ENCODE measurements at regions not wholly inside any gene's neighbourhood (a gene's known extent, or its start where the extent isn't known, plus 50 kb on each side); places are given as distances from the start of the nearest gene placed in this dataset.
"Not testable (repeated sequence)": the region's sequence is repeated elsewhere in the genome, so short reads cannot be mapped to it uniquely, and the experiment has no call there.

DNA sequence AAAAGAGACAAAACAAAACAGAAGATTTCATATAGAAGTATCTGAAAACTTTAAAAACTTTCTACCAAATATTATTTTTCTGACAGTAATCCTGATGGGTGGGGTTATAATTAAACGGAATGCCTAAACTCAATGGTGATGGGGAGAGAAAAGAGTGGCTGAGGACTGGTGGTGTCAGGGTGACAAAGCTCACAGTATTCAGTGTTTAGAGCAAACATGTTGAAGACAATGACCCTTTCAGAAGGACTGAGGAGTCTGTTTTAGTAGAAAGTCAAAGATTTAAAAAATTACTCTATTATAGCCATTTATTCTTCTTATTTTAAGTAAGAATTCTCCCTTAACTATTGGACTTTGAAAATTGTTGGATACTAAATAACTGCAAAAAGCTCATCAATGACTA lies 1144.0 kb downstream of the TAF11L14 start:
- Histone ChIP-seq H3K27ac (ENCODE audit: low read depth in 2 of 2, low read length in 2 of 2) (no peak overlapping the region), H3K4me1 (ENCODE audit: control insufficient read depth in 2 of 2, insufficient read depth in 2 of 2, low read length in 2 of 2) (no peaks in the 10 kb centered on the region), H3K9ac (ENCODE audit: low read depth in 1 of 2, low read length in 2 of 2) (no peak overlapping the region), H3K9me3 (ENCODE audit: control insufficient read depth in 2 of 2, low read length in 2 of 2) (no peaks in the 10 kb centered on the region), H3K4me3 (ENCODE audit: low read length in 2 of 2) (no peak overlapping the region), H3K36me3 (ENCODE audit: control insufficient read depth in 2 of 2, insufficient read depth in 2 of 2, low read length in 2 of 2) (no peaks in the 10 kb centered on the region), H3K27me3 (ENCODE audit: control insufficient read depth in 2 of 2, insufficient read depth in 2 of 2, low read length in 2 of 2) (no peaks in the 10 kb centered on the region)

DNA sequence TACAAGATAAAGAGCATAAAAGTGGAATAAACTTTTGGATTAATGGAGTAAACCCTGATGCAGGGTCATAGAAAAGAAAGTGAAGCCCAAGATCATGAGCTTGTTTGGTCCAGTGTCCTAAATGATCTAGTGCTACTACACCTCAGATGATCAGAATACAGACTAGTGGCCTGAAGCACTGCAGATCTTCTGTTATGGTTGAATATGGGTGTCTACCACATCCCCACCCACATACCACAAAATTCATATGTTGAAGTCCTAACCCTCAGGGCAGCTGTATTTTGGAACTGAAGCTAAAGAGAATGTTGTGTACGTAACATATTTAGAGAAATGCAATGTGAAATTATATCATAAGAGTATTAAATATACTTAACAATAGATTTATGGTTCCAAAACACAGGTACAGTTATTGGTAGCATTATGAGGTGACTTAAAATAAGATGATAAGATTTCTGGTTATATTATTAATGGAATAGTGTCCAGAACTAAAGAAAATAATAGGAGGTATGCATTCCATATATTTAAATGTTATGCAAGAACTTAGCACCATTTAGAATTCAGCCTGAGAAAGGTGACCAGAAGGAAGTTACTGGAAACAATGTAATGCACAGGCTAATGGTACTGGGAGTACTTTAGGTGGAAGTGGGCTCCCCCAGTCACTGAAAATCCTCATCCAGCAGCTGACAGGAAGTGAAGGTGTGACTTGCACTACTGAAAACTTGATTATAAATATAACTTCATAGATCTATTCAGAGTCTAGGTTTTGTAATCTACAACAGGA lies 1155.1 kb downstream of the TAF11L14 start:
- Histone ChIP-seq H3K27ac (ENCODE audit: low read depth in 2 of 2, low read length in 2 of 2) (no peak overlapping the region), H3K4me1 (ENCODE audit: control insufficient read depth in 2 of 2, insufficient read depth in 2 of 2, low read length in 2 of 2) (no peaks in the 10 kb centered on the region), H3K27me3 (ENCODE audit: control insufficient read depth in 2 of 2, insufficient read depth in 2 of 2, low read length in 2 of 2) (no peaks in the 10 kb centered on the region), H3K36me3 (ENCODE audit: control insufficient read depth in 2 of 2, insufficient read depth in 2 of 2, low read length in 2 of 2) (no peaks in the 10 kb centered on the region), H3K9me3 (ENCODE audit: control insufficient read depth in 2 of 2, low read length in 2 of 2) (no peaks in the 10 kb centered on the region), H3K9ac (ENCODE audit: low read depth in 1 of 2, low read length in 2 of 2) (no peak overlapping the region), H3K4me3 (ENCODE audit: low read length in 2 of 2) (no peak overlapping the region)

DNA sequence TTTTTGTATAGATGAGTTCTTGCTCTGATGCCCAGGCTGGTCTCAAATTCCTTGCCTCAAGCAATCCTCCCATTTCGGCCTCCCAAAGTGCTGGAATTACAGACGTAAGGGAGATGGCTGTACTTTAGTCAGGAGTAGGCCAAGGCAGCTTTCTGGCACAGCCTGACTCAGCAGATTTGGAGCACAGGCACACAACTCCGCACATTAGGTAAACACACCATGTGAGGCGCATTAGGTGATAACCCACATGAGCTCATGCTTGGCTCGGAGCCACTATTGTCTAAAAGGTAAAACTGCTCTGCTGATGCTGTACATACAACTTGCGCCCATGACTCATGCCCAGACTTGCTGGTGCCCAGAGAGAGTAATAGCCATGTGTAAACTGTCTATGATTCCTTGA lies 1157.9 kb downstream of the TAF11L14 start:
- H3K4me3 ChIP-seq (ENCODE audit: low read length in 2 of 2), result no peak overlapping the region
- no peaks in the 10 kb centered on the region for H3K4me1 ChIP-seq (ENCODE audit: control insufficient read depth in 2 of 2, insufficient read depth in 2 of 2, low read length in 2 of 2)
- H3K27ac ChIP-seq (ENCODE audit: low read depth in 2 of 2, low read length in 2 of 2), result no peak overlapping the region
- no peak overlapping the region for H3K9ac ChIP-seq (ENCODE audit: low read depth in 1 of 2, low read length in 2 of 2)
- no peaks in the 10 kb centered on the region for H3K36me3 ChIP-seq (ENCODE audit: control insufficient read depth in 2 of 2, insufficient read depth in 2 of 2, low read length in 2 of 2)
- H3K9me3 ChIP-seq (ENCODE audit: control insufficient read depth in 2 of 2, low read length in 2 of 2), result no peaks in the 10 kb centered on the region
- no peaks in the 10 kb centered on the region for H3K27me3 ChIP-seq (ENCODE audit: control insufficient read depth in 2 of 2, insufficient read depth in 2 of 2, low read length in 2 of 2)

DNA sequence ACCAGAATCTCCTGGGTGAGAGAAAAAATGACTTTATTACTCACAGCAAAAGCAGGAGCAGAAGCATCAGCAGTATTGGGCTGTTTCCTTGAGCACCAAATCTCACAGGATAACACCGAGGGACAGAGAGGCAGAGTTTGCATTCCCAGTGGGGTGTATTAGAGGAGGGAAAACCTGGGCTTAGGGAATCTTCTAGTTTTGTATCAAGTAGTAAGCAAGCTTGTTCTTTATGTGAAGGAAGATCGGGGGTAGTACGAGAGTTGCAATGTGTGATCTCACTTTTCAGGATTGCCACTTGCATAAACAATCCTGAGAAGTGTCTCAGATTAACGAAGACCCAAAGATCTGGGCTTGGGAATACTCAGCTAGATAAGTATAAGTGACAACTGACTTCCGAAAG lies 1163.0 kb downstream of the TAF11L14 start:
- Histone ChIP-seq H3K4me1 (ENCODE audit: control insufficient read depth in 2 of 2, insufficient read depth in 2 of 2, low read length in 2 of 2) (no peaks in the 10 kb centered on the region), H3K4me3 (ENCODE audit: low read length in 2 of 2) (no peak overlapping the region), H3K27ac (ENCODE audit: low read depth in 2 of 2, low read length in 2 of 2) (no peak overlapping the region), H3K36me3 (ENCODE audit: control insufficient read depth in 2 of 2, insufficient read depth in 2 of 2, low read length in 2 of 2) (no peaks in the 10 kb centered on the region), H3K27me3 (ENCODE audit: control insufficient read depth in 2 of 2, insufficient read depth in 2 of 2, low read length in 2 of 2) (no peaks in the 10 kb centered on the region), H3K9me3 (ENCODE audit: control insufficient read depth in 2 of 2, low read length in 2 of 2) (no peaks in the 10 kb centered on the region), H3K9ac (ENCODE audit: low read depth in 1 of 2, low read length in 2 of 2) (no peak overlapping the region)

DNA sequence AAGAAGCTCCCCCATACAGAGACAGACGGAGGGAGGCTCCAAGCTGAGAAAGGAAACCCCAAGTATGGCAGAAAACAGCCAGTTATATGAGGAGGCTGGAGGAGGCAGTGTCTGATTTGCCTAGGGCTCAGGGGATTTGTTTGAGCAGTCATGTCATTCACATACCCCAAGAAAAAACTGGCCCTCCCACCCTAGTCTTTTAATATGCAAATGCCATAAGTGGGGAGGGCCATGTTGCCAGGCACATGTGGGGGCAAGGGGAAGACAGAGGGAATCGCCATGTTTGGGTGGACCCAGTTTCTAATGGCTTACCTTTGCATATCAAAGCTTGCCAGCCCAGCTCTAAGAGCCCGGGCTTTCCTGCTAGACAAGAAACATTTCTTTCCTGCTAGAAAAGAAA lies 1163.8 kb downstream of the TAF11L14 start:
- H3K36me3 ChIP-seq (ENCODE audit: control insufficient read depth in 2 of 2, insufficient read depth in 2 of 2, low read length in 2 of 2), result no peaks in the 10 kb centered on the region
- H3K4me1 ChIP-seq (ENCODE audit: control insufficient read depth in 2 of 2, insufficient read depth in 2 of 2, low read length in 2 of 2), result no peaks in the 10 kb centered on the region
- no peak overlapping the region for H3K4me3 ChIP-seq (ENCODE audit: low read length in 2 of 2)
- no peak overlapping the region for H3K9ac ChIP-seq (ENCODE audit: low read depth in 1 of 2, low read length in 2 of 2)
- no peak overlapping the region for H3K27ac ChIP-seq (ENCODE audit: low read depth in 2 of 2, low read length in 2 of 2)
- no peaks in the 10 kb centered on the region for H3K27me3 ChIP-seq (ENCODE audit: control insufficient read depth in 2 of 2, insufficient read depth in 2 of 2, low read length in 2 of 2)
- H3K9me3 ChIP-seq (ENCODE audit: control insufficient read depth in 2 of 2, low read length in 2 of 2), result no peaks in the 10 kb centered on the region

DNA sequence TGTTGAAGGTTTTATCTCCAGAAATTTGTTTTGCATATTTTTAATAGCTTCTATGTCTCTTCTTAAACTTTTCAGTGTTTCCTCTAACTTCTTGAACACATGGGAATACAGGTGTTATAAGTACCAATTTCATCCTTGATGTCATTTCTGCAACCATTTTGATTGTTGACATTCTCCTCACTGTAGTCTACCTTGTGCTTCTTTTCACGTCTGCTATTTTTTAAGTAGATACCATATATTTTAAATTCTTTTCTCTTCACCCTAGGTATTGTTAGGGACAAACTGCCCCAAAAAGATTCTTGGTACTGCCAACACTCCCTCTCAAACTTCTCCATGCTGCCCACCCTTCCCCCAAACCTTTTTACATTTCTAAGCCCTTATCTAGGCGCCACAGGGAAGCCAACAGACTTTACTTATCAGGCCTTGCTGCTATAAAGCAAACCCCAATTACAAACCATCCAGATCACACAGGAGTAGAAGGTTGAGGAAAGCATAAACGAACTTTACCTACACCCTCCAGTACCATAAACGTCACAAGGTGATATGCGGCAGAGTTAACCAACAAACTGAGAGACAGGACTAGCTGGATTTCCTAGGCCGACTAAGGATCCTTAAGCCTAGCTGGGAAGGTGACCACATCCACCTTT lies 1165.3 kb downstream of the TAF11L14 start:
- H3K9ac ChIP-seq (ENCODE audit: low read depth in 1 of 2, low read length in 2 of 2), result no peak overlapping the region
- no peaks in the 10 kb centered on the region for H3K27me3 ChIP-seq (ENCODE audit: control insufficient read depth in 2 of 2, insufficient read depth in 2 of 2, low read length in 2 of 2)
- no peak overlapping the region for H3K27ac ChIP-seq (ENCODE audit: low read depth in 2 of 2, low read length in 2 of 2)
- H3K36me3 ChIP-seq (ENCODE audit: control insufficient read depth in 2 of 2, insufficient read depth in 2 of 2, low read length in 2 of 2), result no peaks in the 10 kb centered on the region
- no peaks in the 10 kb centered on the region for H3K4me1 ChIP-seq (ENCODE audit: control insufficient read depth in 2 of 2, insufficient read depth in 2 of 2, low read length in 2 of 2)
- no peak overlapping the region for H3K4me3 ChIP-seq (ENCODE audit: low read length in 2 of 2)
- H3K9me3 ChIP-seq (ENCODE audit: control insufficient read depth in 2 of 2, low read length in 2 of 2), result no peaks in the 10 kb centered on the region

DNA sequence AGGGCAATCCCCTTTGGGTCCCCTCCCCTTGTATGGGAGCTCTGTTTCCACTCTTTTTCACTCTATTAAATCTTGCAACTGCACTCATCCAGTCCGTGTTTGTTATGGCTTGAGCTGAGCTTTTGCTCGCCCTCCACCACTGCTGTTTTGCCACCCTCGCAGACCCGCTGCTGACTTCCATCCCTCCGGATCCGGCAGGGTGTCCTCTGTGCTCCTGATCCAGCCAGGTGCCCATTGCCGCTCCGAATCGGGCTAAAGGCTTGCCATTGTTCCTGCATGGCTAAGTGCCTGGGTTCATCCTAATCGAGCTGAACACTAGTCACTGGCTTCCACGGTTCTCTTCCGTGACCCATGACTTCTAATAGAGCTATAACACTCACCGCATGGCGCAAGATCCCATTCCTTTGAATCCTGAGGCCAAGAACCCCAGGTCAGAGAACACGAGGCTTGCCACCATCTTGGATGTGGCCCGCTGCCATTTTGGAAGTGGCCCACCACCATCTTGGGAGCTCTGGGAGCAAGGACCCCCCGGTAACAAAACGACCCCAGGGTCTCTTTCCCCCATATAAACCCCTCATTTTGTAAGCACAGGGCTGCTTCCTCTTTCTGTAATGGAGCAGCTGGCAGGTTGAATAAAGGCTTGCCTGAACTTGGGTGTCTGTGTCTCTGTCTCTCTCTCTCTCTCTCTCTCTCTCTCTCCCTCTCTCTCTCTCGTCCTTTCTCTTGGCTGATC lies 1166.2 kb downstream of the TAF11L14 start:
- no peak overlapping the region for H3K27ac ChIP-seq (ENCODE audit: low read depth in 2 of 2, low read length in 2 of 2)
- no peaks in the 10 kb centered on the region for H3K36me3 ChIP-seq (ENCODE audit: control insufficient read depth in 2 of 2, insufficient read depth in 2 of 2, low read length in 2 of 2)
- no peak overlapping the region for H3K4me3 ChIP-seq (ENCODE audit: low read length in 2 of 2)
- H3K27me3 ChIP-seq (ENCODE audit: control insufficient read depth in 2 of 2, insufficient read depth in 2 of 2, low read length in 2 of 2), result no peaks in the 10 kb centered on the region
- H3K9me3 ChIP-seq (ENCODE audit: control insufficient read depth in 2 of 2, low read length in 2 of 2), result no peaks in the 10 kb centered on the region
- no peaks in the 10 kb centered on the region for H3K4me1 ChIP-seq (ENCODE audit: control insufficient read depth in 2 of 2, insufficient read depth in 2 of 2, low read length in 2 of 2)
- H3K9ac ChIP-seq (ENCODE audit: low read depth in 1 of 2, low read length in 2 of 2), result no peak overlapping the region

DNA sequence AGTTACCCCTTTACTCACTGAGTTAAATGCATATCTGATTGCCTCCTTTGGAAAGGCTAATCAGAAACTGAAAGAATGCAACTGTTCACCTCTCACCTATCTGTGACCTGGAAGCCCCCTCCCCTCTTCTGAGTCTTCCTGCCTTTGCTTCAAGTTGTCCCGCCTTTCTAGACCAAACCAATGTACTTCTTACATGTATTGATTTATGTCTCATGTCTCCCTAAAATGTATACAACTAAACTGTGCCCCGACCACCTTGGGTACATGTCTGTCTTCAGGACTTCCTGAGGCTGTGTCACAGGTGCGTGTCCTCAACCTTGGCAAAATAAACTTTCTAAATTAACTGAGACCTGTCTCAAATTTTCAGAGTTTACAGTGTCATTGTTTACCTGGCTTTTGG lies 1167.2 kb downstream of the TAF11L14 start:
- H3K9me3 ChIP-seq (ENCODE audit: control insufficient read depth in 2 of 2, low read length in 2 of 2); H3K36me3 ChIP-seq (ENCODE audit: control insufficient read depth in 2 of 2, insufficient read depth in 2 of 2, low read length in 2 of 2); H3K4me1 ChIP-seq (ENCODE audit: control insufficient read depth in 2 of 2, insufficient read depth in 2 of 2, low read length in 2 of 2); H3K9ac ChIP-seq (ENCODE audit: low read depth in 1 of 2, low read length in 2 of 2); H3K27me3 ChIP-seq (ENCODE audit: control insufficient read depth in 2 of 2, insufficient read depth in 2 of 2, low read length in 2 of 2); H3K4me3 ChIP-seq (ENCODE audit: low read length in 2 of 2); H3K27ac ChIP-seq (ENCODE audit: low read depth in 2 of 2, low read length in 2 of 2): not testable (repeated sequence)

DNA sequence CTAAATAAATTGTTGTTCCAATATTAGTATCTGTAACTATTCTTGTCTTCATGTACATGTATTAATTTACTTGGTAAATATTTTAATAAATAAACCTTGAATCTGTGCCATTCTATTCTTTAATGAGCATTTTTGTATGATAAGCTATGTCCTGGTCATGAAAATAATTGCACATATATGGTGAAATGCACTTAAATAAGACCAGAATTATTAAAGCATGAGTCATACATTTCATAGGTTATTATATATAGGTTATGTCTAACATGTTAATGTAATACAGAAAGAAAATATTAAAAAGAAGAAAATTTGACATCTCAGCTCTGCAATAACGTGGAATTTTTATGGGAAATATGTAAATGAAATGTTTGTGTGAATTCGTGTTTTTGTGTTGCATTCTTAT lies 1168.1 kb downstream of the TAF11L14 start:
- no peaks in the 10 kb centered on the region for H3K4me1 ChIP-seq (ENCODE audit: control insufficient read depth in 2 of 2, insufficient read depth in 2 of 2, low read length in 2 of 2)
- H3K4me3 ChIP-seq (ENCODE audit: low read length in 2 of 2), result no peak overlapping the region
- no peaks in the 10 kb centered on the region for H3K36me3 ChIP-seq (ENCODE audit: control insufficient read depth in 2 of 2, insufficient read depth in 2 of 2, low read length in 2 of 2)
- no peaks in the 10 kb centered on the region for H3K9me3 ChIP-seq (ENCODE audit: control insufficient read depth in 2 of 2, low read length in 2 of 2)
- H3K27ac ChIP-seq (ENCODE audit: low read depth in 2 of 2, low read length in 2 of 2), result no peak overlapping the region
- H3K27me3 ChIP-seq (ENCODE audit: control insufficient read depth in 2 of 2, insufficient read depth in 2 of 2, low read length in 2 of 2), result no peaks in the 10 kb centered on the region
- no peak overlapping the region for H3K9ac ChIP-seq (ENCODE audit: low read depth in 1 of 2, low read length in 2 of 2)

DNA sequence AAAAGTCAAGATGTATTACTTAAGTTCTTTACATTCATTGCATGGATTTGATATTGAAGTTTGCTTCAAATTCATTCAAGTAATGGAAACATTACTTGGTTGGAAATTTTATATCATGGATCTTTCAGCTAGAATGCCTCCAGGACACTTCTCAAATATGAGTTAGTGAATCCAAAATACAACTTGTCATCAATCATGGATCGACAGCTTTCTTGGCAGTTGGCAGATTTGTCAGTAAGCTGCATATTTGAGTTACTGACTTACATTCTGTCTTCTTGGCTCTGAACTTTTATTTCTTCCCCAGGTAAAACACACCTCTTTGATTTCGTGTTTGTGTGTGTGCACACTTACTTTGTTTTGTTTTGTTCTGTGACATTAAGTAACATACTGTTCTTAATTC lies 1171.1 kb downstream of the TAF11L14 start:
- Histone ChIP-seq H3K27ac (ENCODE audit: low read depth in 2 of 2, low read length in 2 of 2) (no peak overlapping the region), H3K4me1 (ENCODE audit: control insufficient read depth in 2 of 2, insufficient read depth in 2 of 2, low read length in 2 of 2) (no peaks in the 10 kb centered on the region), H3K9ac (ENCODE audit: low read depth in 1 of 2, low read length in 2 of 2) (no peak overlapping the region), H3K36me3 (ENCODE audit: control insufficient read depth in 2 of 2, insufficient read depth in 2 of 2, low read length in 2 of 2) (no peaks in the 10 kb centered on the region), H3K27me3 (ENCODE audit: control insufficient read depth in 2 of 2, insufficient read depth in 2 of 2, low read length in 2 of 2) (no peaks in the 10 kb centered on the region), H3K9me3 (ENCODE audit: control insufficient read depth in 2 of 2, low read length in 2 of 2) (no peaks in the 10 kb centered on the region), H3K4me3 (ENCODE audit: low read length in 2 of 2) (no peak overlapping the region)
